ENCODE measurements at regions not wholly inside any gene's neighbourhood (a gene's known extent, or its start where the extent isn't known, plus 50 kb on each side); places are given as distances from the start of the nearest gene placed in this dataset.

- no peak for DNase-seq (ENCODE audit: low read depth)
These were observed 289.1 kb downstream of the PCDH19 start for GRCh38 chrX:100120956-100121355.

- DNase-seq (ENCODE audit: low read depth): peak; percentile 27
These were observed 311.3 kb downstream of the PCDH19 start for GRCh38 chrX:100098660-100099375.

- peak; percentile 17 for DNase-seq (ENCODE audit: low read depth)
These were observed 319.1 kb downstream of the PCDH19 start for GRCh38 chrX:100090931-100091330.

GRCh38 chrX:100089724-100090123 lies 320.3 kb downstream of the PCDH19 start:
- DNase-seq (ENCODE audit: low read depth): no peak

GRCh38 chrX:100085846-100086245 lies 324.2 kb downstream of the PCDH19 start:
- no peak for DNase-seq (ENCODE audit: low read depth)

- no peak for DNase-seq (ENCODE audit: low read depth)
These were observed 326.9 kb downstream of the PCDH19 start for GRCh38 chrX:100083211-100083610.

GRCh38 chrX:100081503-100081902 lies 328.6 kb downstream of the PCDH19 start:
- DNase-seq (ENCODE audit: low read depth): no peak

- no peak for DNase-seq (ENCODE audit: low read depth)
These were observed 334.0 kb downstream of the PCDH19 start for GRCh38 chrX:100076031-100076430.

- DNase-seq (ENCODE audit: low read depth): no peak
These were observed 337.7 kb downstream of the PCDH19 start for GRCh38 chrX:100072336-100072735.

- no peak for DNase-seq (ENCODE audit: low read depth)
These were observed 339.7 kb downstream of the PCDH19 start for GRCh38 chrX:100070334-100070849.

GRCh38 chrX:100048156-100048555 lies 361.9 kb downstream of the PCDH19 start:
- no peak for DNase-seq (ENCODE audit: low read depth)
